GM21526 (cell line): ENCODE measurements at regions not wholly inside any gene's neighbourhood (a gene's known extent, or its start where the extent isn't known, plus 50 kb on each side); places are given as distances from the start of the nearest gene placed in this dataset.
"Not testable (repeated sequence)": the region's sequence is repeated elsewhere in the genome, so short reads cannot be mapped to it uniquely, and the experiment has no call there.

ENCODE experiments used
- ATAC-seq: cut with Tn5 transposase; IDR thresholded peaks from one replicate; pipeline ENCODE4 v1.9.1; 2021; ENCODE audit warnings: moderate library complexity; ENCODE audit not compliant: unreplicated experiment, low FRiP score

DNA sequence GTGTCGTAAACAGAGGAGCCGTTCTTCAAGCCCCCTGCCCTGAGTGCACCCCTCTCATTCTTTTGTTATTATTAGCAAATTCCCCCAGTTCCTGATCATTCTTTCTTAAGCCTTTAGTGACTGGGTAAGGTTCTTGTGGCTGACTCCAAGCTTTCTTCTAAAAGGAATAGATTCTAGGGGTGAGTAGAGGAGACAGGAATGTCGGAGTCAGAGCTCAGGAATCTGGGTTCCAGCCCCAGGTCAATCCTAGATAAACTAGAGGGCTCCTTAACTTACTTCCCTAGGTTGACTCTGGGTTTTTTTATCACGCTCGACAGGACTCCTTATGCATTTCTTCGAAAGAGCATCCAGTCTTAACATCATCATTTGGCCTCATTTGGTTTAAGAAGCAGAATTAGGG is 2695.2 kb upstream of the TPTE start:
- not testable (repeated sequence) for ATAC-seq

DNA sequence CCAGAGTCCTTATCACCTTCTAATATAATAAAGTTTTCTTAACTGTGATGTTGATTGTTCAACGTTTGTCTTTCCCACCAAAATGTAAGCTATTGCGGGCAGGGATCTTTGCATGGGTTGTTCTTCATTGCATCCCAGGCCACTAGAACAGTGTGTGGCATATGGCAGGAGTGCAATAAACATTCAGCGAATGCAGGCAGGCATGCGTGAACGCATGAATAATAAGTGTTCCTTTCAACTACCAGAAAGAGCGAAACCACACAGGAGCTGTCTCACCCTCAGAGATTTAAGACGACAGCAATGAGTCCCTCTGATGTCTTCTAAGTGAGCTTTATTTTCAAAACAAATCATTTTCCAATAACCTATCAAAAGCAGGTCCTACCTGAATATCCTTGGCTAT is 2693.1 kb upstream of the TPTE start:
- ATAC-seq = not testable (repeated sequence)

DNA sequence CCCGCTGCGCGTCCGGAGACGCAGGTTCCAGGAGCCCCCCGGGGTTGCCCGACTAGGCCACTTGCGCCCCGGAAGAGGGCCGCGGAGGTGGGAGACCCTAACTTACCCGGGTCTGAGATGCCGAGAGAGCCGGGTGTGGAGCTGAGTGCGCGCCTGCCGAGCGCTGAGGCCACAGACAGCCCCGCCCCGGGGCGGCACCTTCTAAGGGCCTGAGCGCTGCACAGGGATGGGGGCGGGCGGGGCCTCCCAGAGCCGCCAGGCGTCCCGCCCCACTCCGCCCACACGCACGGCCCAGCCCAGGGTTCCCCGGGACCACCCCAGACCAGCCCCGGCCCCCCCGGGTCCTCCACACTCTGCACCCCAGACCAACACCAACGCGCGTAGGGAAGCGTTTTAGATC is 2692.0 kb upstream of the TPTE start:
- ATAC-seq = not testable (repeated sequence)

DNA sequence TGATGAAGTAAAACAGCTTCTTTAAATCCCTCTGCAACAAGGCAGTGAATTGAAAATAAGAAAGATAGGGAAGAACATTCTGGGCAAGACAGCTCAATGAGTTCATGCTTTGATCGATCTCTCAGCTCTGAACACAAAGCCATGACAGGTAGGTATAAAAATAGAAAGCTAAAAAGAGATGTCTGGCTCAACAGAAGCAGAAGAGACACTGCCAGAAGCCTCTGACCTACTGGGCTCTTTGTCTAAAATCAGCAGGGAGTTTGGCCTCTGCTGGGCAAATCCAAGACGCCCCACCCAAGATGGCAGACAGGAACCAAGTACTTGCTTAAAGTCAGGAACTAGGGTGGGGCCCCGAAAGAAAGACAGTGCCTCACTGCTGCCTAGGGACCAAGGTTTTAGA is 2684.1 kb upstream of the TPTE start:
- not testable (repeated sequence) for ATAC-seq

DNA sequence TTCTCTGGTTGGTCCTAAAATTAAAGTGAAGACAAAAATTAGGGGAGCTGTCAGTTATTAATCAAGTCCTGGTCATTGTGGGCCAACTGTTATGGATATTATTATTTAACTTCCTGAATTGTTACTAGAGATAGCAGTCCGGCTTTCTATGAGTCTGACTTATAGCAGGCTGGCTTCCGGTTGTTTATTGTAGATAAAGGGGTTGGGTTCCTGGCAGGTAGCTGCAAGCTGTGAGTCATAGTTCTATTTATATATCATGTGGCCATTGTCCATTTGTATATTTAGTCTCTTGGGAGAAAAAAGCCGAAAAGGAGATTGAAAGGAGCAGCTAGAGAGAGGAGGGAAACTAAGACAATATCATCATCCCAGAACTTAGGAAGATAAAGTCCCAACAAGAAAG is 2668.0 kb upstream of the TPTE start:
- not testable (repeated sequence) for ATAC-seq

DNA sequence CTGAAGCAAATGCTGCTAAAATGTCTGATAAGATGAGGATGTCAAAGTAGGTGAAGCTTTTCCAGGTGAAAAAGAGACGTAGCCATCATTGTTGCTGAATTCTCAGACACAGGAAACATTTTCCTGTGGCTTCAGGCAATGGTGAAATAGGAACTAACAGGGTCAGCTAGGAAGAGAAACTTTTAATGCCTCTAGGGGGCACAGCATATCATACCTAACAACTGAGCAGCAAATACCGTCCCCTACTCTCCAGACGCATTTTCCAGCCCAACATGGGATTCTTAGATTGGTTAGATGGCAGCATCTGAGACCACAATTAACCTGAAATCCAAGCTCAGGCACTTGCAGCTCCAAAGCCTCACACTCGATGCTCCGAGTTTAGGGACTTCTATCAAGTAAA is 2667.5 kb upstream of the TPTE start:
- ATAC-seq = not testable (repeated sequence)
